ENCODE measurements at regions not wholly inside any gene's neighbourhood (a gene's known extent, or its start where the extent isn't known, plus 50 kb on each side); places are given as distances from the start of the nearest gene placed in this dataset.

GRCh38 chr7:26070290-26070689 is 81.7 kb upstream of the NFE2L3 start:
- Histone ChIP-seq H3K4me1 (ENCODE audit: insufficient read depth, low read length, poor library complexity, severe bottlenecking) (peaks cover 7% of the 10 kb centered on the region), H3K36me3 (ENCODE audit: insufficient read depth, low read length, poor library complexity, severe bottlenecking) (no peaks in the 10 kb centered on the region), H3K9me3 (ENCODE audit: low read depth, low read length, poor library complexity, severe bottlenecking) (no peaks in the 10 kb centered on the region), H3K27me3 (replicated peaks; ENCODE audit: insufficient read depth, low read depth, low read length, poor library complexity) (no peaks in the 10 kb centered on the region), H3K27ac (ENCODE audit: low read depth, low read length, poor library complexity, severe bottlenecking) (no peak overlapping the region), H3K4me3 (ENCODE audit: low read depth, low read length, poor library complexity, severe bottlenecking) (no peak overlapping the region)
- no peak for DNase-seq (ENCODE audit: low spot score)
- no TSS peak for BruUV-seq (replicated peaks)
- TF ChIP-seq EZH2 (IDR thresholded peaks at IDR 0.05; ENCODE audit: borderline replicate concordance, low read depth, low read length, poor library complexity, severe bottlenecking): no peak
- TF ChIP-seq, protein P1, sequence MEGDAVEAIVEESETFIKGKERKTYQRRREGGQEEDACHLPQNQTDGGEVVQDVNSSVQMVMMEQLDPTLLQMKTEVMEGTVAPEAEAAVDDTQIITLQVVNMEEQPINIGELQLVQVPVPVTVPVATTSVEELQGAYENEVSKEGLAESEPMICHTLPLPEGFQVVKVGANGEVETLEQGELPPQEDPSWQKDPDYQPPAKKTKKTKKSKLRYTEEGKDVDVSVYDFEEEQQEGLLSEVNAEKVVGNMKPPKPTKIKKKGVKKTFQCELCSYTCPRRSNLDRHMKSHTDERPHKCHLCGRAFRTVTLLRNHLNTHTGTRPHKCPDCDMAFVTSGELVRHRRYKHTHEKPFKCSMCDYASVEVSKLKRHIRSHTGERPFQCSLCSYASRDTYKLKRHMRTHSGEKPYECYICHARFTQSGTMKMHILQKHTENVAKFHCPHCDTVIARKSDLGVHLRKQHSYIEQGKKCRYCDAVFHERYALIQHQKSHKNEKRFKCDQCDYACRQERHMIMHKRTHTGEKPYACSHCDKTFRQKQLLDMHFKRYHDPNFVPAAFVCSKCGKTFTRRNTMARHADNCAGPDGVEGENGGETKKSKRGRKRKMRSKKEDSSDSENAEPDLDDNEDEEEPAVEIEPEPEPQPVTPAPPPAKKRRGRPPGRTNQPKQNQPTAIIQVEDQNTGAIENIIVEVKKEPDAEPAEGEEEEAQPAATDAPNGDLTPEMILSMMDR (conservative IDR thresholded peaks at IDR 0.05; ENCODE audit: low read depth, low read length): no peak
- POLR2A ChIA-PET (ENCODE audit: low non-redundant PET): no interaction called here
- CTCF ChIA-PET: interaction anchor here (0.6 kb wide), 2 partner anchors 9 to 14 kb away, joined by 3 read pairs; no protein-coding TSS in a partner anchor
- intact Hi-C loops (cut with micrococcal nuclease; ENCODE audit: unreplicated experiment): no loop called here

- POLR2A ChIA-PET (ENCODE audit: low non-redundant PET): interaction anchor here (0.7 kb wide), 1 partner anchor 104 kb away, joined by 6 read pairs; no protein-coding TSS in a partner anchor
- no peak for DNase-seq (ENCODE audit: low spot score)
- Histone ChIP-seq H3K36me3 (ENCODE audit: insufficient read depth, low read length, poor library complexity, severe bottlenecking) (no peaks in the 10 kb centered on the region), H3K4me1 (ENCODE audit: insufficient read depth, low read length, poor library complexity, severe bottlenecking) (peaks cover 7% of the 10 kb centered on the region), H3K27ac (ENCODE audit: low read depth, low read length, poor library complexity, severe bottlenecking) (no peak overlapping the region), H3K9me3 (ENCODE audit: low read depth, low read length, poor library complexity, severe bottlenecking) (no peaks in the 10 kb centered on the region), H3K4me3 (ENCODE audit: low read depth, low read length, poor library complexity, severe bottlenecking) (no peak overlapping the region), H3K27me3 (replicated peaks; ENCODE audit: insufficient read depth, low read depth, low read length, poor library complexity) (no peaks in the 10 kb centered on the region)
- no peak for TF ChIP-seq EZH2 (IDR thresholded peaks at IDR 0.05; ENCODE audit: borderline replicate concordance, low read depth, low read length, poor library complexity, severe bottlenecking)
- TF ChIP-seq, protein P1 (conservative IDR thresholded peaks at IDR 0.05; ENCODE audit: low read depth, low read length): no peak
- intact Hi-C loops (cut with micrococcal nuclease; ENCODE audit: unreplicated experiment): no loop called here
- BruUV-seq (replicated peaks): no TSS peak
- CTCF ChIA-PET: no interaction called here
Measured at GRCh38 chr7:26071622-26072456, 80.2 kb upstream of the NFE2L3 start.

DNA sequence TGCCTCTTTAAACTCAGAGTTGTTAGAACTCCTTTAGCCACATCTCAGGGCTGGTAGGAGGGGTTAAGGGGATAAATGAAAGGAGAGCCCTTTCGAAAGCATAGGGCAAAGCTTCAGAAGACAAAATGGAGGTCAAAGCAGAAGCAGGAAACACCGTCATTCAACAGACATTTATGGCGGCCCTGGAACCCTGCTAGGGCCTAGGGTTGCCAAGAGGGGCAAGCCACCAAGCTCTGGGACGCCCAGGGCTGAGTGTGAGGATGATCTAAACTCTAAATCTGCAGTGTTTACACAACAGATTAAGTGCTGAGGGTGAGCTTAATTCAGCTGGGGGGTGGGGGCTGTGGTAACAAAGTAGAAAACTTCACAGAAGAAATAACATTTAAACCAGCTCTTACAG is 79.0 kb upstream of the NFE2L3 start:
- no peak overlapping the region for H3K4me3 ChIP-seq (ENCODE audit: low read depth, low read length, poor library complexity, severe bottlenecking)
- TF ChIP-seq, protein P1 (conservative IDR thresholded peaks at IDR 0.05; ENCODE audit: low read depth, low read length): no peak
- TF ChIP-seq EZH2 (IDR thresholded peaks at IDR 0.05; ENCODE audit: borderline replicate concordance, low read depth, low read length, poor library complexity, severe bottlenecking): no peak
- intact Hi-C loops (cut with micrococcal nuclease; ENCODE audit: unreplicated experiment): no loop called here
- POLR2A ChIA-PET (ENCODE audit: low non-redundant PET): no interaction called here
- no peaks in the 10 kb centered on the region for H3K27me3 ChIP-seq (replicated peaks; ENCODE audit: insufficient read depth, low read depth, low read length, poor library complexity)
- no peak overlapping the region for H3K27ac ChIP-seq (ENCODE audit: low read depth, low read length, poor library complexity, severe bottlenecking)
- BruUV-seq (replicated peaks): no TSS peak
- H3K36me3 ChIP-seq (ENCODE audit: insufficient read depth, low read length, poor library complexity, severe bottlenecking): no peaks in the 10 kb centered on the region
- no peaks in the 10 kb centered on the region for H3K9me3 ChIP-seq (ENCODE audit: low read depth, low read length, poor library complexity, severe bottlenecking)
- CTCF ChIA-PET: interaction anchor here (0.5 kb wide), 1 partner anchor 217 kb away, joined by 4 read pairs; no protein-coding TSS in a partner anchor
- H3K4me1 ChIP-seq (ENCODE audit: insufficient read depth, low read length, poor library complexity, severe bottlenecking): peaks cover 7% of the 10 kb centered on the region
- DNase-seq (ENCODE audit: low spot score): no peak
